Umbilical cord (tissue), 1 donor: ENCODE measurements at regions not wholly inside any gene's neighbourhood (a gene's known extent, or its start where the extent isn't known, plus 50 kb on each side); places are given as distances from the start of the nearest gene placed in this dataset.

Experiments used
- DNase-seq: peaks from one replicate; pipeline ENCODE4 v3.0.0-alpha.2; 2015; ENCODE audit warnings: low spot score

DNA sequence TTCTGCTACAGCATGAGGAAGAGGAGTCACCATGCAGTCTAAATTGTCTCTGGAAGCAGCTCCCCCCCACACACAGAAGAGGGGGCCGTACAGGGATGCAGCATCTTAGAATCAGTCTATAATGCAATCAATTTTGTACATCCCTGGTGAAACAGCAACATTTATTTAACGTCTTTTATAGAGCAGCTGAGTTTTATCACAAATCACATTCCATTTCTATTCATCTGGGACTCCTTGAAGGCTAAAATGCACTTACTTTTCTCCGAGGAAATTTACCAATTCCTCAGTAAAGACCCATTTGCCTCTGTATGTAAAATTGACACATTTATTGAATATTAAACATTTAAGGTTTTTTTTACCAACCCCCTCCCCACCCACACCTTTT lies 193.9 kb downstream of the PHETA1 start:
- DNase-seq: peak; percentile 32

DNA sequence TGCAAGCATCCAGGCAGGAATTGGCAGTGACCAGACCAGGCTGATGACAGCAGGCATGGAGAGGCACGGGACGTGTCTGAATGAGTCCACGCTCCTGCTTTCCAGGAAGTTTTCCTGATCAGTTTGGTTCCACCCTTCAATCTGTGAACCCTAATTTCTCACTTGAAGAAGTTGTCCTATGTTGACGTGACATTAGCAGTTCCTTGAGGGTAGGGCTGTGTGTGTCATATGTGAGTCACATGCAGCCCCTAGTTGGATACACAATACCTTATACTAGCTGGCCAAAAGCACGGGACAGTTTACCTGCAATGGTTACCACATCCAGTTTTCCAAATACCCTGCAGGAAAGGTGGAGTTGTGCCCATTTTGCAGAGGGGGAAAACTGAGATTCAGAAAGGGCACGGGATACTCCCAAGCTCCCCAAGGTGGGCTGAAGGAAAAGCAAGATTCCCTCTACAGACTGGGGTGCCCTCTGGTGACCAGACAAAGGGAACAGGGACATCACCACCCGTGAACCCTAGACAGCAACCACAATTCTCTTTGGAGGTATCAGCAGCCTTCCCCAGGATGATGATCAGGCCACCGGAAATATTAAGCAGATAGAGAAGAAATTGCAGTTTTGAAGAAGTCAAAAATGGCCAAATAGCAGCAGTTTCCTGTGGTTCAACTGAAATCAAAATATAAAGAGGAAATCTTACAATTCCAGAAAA lies 194.5 kb downstream of the PHETA1 start:
- no peak for DNase-seq

DNA sequence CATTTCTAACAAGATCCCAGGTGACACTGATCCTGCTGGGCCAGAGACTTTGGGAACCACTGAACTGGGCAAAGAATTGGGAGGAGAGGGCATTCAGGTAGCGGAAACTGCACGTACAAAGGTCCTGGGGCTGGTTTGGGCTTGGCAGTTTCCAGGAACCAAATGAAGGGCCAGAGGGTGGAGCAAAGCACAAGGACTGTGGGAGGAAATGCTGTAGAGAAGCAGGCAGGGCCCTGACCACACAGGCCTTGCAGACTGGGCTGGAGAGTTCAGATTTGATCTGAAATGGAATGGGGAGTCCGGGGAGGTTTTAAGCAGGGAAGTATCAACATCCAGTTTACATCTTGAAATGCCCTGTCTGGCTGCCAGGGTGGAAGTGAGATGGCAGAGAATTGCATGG lies 195.1 kb downstream of the PHETA1 start:
- DNase-seq: no peak

DNA sequence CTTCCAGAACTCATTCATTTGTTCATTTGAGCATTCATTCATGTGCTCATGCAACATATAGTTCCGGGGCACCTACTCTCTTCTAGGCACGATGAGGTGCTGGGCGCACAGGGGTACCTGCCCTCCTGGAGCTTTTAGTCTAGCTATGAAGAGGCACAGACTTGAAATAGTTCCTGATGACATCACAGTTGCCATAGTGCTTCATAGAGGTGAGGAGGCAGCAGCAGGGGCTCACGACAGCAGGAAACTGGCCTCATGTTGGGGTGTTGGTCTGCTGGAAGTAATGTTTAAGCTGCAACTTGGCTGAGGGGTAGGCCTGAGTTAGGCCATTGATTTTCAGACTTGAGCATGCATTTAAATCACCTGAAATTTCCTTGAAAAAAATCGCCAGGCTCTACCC lies 195.5 kb downstream of the PHETA1 start:
- no peak for DNase-seq

DNA sequence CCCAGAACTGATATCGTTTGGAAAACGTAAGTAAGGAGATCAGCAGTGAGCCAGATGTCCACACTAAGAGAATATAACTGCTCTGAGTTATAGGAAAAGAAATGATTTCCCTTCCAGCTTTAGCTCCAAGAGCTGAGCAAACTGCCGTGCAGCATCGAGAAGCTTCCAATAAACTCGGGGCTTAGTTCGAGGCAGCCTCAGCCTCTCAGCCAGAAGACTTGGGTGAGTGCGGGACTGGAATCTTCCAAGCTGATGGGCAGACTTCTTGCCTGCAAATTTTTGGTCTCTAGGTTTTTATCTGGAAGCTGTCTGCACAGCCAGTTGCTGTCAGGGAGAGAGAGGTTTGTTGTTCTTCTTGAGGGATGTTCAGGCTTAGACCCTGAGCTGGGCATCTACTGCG lies 196.1 kb downstream of the PHETA1 start:
- DNase-seq: peak; percentile 54

DNA sequence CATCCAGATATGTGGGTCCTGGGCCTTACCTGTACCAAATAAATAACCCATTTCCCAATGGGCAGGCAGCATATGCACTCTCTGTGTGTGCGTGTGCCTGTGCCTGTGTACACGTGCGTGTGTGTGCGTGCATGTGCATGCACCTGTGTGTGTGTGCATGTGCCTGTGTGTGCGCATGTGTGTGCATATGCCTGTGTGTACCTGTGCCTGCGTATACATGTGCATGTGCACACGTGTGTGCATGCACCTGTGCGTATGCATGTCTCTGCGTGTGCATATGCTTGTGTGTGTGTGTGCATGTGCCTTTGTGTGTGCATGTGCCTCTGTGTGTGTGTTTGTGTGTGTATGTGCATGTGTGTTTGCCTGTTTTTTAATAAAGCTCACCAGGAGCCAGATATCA lies 197.1 kb downstream of the PHETA1 start:
- no peak for DNase-seq

DNA sequence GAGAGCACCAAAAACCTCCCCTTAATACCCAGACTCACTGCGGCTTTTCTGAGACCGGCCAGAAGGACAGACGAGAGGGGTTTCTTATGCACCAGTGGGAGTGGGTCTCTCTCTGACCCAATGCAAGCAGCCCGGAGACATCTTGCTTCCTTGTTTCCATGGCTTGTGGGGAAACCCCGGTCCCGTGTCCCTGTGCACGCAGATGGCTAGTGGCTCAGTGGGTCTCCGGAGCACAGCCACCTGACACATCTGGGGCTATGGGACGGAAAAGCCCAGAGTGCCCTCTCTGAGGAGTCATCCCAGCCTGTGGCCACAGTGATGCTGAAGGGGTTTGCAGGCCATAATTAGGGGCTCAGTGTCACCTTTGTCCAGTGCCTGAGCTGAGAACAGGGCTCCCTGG lies 197.6 kb downstream of the PHETA1 start:
- no peak for DNase-seq

DNA sequence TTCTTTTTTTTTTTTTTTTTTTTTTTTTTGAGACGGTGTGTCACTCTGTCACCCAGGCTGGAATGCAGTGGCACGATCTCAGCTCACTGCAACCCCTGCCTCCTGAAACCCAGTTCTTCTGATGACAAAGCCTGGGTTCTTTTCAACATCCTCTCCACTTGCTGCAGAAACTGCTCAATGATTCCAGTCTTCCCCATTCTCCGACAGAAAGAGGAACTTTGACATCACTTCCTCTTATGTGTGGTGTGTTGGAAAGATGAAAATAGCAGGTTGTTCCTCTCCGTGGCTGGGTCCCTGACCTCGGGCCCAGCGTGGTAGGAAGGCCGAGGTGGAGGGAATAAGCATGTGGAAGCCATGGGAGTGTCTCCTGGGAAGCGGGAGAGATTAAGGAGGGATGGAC lies 198.4 kb downstream of the PHETA1 start:
- peak; percentile 42 for DNase-seq

DNA sequence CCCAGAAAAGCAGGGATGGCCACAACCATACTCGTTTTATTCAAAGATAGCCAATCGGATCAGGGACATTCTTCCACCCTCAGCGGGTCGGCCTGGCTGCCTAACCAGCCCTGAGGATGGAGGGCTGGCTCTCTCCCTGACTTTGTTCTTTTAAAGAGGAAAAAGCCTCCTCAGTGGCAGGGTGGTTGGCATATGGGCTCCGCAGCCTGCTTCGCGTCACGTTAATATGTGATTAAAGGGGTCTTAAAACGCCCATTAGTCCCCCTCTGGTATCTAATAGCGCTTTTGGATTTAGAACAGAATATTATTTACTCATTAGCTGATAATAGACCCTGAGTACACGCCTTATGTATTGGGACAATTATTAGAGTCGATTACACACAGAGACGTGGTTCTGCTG lies 199.4 kb downstream of the PHETA1 start:
- no peak for DNase-seq

DNA sequence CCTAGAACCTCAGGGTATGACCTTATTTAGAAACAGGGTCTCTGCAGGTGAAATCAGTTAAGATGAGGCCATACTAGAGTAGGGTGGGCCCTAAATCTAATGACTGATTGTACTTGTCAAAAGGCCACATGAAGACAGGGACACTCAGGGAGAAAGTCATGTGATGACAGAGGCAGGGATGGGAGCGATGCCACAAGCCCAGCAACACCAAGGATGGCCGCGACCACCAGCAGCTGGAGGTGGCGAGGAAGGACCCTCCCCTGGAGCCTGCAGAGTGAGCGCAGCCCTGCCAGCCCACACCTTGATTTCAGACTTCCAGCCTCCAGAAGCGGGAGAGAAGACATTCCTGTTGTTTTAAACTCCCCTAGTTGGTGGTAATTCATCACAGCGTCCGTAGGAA lies 199.9 kb downstream of the PHETA1 start:
- no peak for DNase-seq

DNA sequence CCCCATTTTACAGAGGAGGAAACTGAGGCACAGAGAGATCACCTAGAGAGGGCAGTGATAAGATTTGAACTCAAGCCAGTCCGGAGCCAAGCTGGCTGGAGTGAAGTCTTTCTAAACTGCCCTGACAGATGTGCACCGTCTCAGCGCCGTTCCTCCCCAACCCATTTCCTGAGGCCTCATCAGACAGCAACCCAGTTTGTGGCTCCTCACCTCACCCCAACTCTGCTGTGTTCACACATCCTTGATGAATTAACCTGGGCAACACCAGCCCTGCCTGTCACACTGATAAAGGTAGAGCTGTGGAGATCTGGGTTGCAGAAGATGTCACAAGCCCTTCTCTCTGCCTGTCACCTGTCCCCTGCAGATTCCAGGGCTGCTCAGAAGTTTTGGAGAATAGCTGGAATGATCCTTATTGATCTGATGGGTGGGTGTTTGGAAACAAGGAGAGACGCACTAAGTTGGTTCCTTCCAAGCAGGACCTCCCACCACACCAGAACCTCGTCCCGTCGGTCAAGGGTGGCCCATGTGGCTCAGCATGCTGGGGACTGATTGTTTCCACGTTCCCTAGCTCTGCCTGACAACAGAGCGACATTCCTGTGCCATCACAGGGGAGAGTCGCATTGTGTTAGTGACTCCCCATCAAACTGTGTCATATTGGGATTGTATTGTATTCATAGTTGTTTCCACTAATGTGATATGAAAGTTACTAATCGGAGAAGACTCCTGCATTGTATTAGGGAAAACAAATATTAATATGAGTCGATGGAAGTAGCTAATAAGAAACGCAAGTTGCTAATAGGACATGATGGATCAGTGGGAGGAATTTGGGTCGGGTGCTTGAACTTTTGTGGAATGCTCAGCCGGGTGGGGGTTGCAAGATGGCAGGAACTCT lies 200.6 kb downstream of the PHETA1 start:
- DNase-seq: no peak

DNA sequence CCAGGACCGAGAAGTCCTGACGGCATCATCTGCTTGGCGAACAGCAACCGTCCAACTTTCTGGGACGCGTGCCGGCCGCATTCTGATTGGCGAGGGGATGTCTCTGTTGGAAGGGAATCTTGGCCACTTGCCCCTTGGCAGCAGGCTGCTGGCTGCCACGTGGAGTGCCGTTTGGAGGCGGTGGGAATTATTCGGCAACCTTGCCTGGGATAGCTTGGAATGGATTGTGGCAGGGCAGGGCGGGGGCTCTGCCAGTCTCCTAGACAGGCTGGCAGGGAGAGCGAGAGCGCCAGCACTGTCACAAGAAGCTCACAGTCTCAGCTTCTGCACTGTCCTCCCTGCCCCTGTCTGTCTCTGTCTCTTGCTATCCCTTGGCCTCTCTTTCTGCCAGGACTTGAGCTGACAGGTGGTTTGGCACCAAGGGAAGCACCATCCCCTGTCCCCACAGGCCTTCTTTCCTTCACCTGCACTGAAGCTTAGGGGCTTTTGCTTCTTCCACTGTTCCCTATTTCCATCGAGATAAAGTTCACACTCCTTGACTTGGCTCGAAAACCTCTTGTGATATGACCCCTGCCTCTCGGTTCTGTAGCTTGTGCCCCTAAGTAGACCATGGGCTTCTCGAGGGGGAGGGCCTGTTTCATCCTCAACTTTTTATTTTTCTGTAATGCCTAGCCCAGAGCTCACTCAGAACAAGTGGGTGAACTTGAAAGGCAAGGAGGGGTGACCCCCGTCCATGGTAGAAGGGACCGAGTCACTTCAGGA lies 201.9 kb downstream of the PHETA1 start:
- DNase-seq: no peak

DNA sequence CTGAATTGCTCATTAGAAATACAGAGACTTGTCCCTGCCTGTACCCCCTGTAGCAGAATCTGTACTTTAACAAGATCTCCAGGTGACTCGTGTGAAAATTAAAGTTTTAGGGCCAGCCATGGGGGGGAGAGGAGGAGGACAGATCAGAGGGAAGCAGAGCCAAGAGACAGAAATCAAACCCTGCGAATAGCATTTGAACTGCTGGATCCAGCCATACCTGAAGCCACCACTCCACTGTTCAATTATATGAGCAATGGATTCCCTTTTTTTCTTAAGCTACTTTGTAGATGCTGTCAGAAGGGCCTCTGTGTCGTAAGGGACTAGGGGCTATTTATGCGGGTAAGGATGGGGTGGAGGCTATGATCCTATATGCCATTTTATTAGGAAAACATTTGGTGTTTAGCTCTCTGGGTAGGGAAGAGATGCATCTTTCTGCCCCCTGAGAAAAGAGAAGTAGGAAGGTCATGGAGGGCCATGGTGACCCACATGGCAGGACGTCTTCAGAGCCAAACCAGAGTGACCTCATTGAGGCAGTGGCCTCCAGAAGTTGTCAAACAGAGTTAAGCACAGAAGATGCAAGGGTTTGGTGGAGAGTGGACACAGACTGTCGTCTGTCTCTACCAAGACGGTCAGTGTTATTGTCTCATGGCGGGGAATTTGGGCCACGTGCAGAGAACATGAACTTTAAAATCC lies 203.9 kb downstream of the PHETA1 start:
- DNase-seq: no peak

DNA sequence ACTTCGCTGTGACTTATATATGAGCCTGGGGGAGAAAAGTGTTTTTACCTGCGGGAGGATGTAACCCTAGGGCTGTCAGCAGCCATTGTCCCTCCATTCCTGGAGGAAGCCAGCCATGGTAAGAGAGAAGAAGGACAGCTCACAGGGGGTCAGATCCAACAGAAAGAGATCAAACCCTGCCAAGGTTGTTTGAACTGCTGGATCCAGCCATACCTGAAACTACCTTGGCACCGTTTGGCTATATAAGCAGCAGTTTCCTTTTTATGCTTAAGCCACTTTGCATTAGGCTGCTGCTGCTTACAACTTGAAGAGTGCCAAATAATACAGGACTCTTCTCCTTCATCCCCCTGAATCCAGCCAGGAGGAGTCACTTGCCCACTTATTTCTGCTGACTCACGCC lies 205.5 kb downstream of the PHETA1 start:
- no peak for DNase-seq

DNA sequence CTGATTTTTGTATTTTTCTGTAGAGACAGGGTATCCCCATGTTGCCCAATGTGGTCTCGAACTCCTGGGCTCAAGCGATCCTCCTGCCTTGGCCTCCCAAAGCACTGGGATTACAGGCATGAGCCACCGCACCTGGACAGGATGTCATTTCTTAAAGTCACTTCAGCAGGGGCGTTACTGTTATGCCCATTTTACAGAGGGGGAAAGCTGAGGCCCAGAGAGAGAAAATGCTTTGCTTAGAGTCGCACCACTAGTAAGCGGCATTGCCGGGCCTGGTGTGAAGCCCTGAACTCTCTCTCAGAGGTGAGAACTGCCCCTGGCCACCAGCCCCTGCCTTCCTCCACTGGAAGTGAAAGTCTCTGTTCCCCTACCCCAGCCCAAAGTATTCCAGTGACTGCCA lies 207.0 kb downstream of the PHETA1 start:
- no peak for DNase-seq

DNA sequence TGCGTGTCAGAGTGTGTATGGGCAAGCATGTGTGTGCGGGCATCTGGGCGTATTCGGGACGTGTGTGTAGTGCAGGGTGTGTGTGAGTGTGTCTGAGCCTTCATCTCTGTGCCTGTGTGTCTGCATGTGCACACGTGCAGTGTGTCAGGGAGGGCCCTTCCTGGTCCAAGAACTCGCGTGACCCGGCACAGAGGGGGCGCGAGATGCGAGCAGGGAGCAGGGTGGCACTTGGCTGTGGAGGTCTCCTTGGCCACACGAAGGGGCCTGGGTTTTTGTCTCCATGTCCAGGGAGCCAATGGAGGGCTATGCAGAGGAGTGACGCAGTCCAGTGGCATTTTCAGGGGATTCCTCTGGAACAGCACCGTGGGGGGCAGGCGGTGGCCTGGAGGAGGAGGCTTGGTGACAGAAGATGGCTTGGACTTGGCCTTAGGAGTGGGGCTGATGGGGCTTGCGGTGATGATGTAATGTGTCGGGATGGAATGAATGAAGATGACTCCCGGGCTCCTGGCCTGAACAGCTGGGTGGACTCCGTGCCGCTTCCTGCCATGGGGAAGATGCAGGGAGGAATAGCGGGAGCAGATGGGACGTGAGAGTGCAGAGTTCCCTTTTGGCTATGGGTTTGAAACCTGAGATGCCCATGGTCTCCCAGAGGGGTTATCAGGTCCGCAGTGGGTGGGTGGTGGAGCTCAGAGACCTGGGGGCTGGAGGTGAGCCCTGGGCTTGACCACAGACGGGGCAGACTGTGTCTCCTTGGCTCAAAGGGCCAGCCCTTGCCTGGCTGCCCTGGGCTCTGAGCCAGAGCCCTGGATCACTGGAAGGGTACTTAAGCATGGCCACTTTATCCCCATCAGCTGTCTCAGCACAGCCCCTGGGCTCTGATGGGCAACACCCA lies 208.3 kb downstream of the PHETA1 start:
- no peak for DNase-seq

DNA sequence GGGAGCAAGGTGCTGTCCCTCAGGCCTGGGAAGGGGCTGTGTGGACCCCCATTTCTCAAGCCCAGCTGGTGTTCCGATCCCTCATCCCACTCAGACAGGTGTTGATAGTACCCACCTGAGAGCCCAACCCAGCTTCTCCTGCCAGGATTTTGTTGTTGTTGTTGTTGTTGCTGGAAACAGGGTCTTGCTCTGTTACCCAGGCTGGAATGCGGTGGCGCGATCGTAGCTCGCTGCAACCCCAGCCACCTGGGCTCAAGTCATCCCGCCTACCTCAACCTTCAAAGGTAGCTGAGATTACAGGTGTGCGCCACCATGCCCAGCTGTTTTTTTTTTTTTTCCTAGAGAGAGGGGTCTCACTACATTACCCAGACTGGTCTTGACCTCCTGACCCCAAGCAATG lies 209.9 kb downstream of the PHETA1 start:
- DNase-seq: no peak

DNA sequence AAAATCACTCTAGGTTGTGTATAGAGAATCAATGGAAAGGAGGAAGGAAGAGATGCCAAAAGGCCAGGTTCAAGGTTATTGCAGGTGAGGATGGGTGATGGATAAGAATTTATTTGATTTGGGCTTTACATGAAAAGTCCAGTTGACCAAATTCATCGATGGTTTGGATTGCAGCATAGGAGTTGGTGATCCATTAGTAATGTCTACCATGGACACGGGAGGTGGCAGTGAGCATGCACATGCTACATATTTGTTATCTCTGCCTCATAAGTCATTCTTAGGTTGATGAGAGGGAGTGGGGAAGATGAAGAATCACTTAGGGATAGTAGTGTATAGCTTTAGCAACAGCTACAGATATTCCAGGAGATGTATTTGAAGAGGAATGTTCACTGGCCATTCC lies 211.4 kb downstream of the PHETA1 start:
- no peak for DNase-seq

DNA sequence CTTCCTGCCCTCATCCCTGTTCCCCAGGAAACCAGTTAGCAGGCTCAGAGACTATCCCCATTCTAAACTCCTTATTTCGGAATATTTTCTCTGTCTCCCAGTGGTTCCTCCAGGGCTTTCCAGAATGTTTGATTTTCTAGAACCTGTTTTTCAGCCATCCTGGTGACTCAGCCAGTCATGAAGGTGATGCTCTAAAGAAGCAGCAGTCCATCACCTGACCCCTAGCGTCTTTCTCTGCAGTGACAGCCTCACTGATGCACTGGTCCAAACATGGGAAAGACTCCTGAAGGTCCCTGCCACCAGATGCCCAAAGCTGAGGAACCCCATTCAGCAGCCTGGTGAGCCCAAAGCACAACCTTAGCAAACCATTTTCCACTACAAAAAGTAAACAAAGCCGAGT lies 212.6 kb downstream of the PHETA1 start:
- no peak for DNase-seq

DNA sequence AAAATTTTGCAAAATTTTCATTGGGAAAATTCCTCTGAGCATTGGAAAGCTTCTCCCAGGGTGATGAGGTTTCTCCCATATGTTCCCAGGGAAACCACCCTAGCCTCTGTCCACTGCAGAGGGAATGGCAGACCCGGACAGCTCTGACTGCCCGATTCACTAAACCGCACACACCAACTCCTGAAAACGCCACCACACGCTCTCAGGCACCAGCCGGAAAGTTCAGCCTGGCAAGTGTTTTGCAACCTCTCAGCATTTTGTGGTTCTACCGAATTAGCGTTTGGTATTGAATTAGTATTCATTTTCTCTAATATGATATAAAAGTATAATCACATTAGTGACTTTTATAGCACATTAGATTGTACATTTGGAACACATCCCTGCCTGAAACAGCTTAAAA lies 213.4 kb downstream of the PHETA1 start:
- DNase-seq: no peak

DNA sequence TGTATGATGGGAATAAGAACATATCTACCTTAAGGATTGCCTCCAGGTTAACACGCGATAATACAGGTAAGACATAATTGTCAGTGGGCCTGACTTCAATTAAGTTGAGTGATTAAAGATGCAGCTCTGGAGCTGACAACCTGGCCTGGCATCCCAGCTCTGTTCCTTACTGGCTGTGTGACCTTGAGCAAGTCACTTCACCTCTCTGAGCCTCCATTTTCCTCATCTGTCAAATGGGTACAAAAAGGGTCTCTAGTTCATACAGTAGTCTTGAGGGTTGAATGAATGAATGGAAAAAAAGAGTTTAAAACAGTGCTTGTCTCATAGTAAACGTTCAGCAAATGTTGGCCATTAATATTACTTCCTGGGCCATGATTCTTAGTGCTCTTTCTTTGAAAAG lies 213.9 kb downstream of the PHETA1 start:
- DNase-seq: no peak
